Sigmoid colon (tissue), 4 donors: ENCODE measurements at regions not wholly inside any gene's neighbourhood (a gene's known extent, or its start where the extent isn't known, plus 50 kb on each side); places are given as distances from the start of the nearest gene placed in this dataset.

ENCODE experiments used
- CTCF ChIP-seq, 4 experiments: fragments of 450-650 bp in 3 of 4; fragments of 200-600 bp in 1 of 4; IDR thresholded peaks; one replicate each; pipeline ENCODE4 v1.5.1; 2016 to 2019; ENCODE audit warnings: antibody characterized with exemption in 4 of 4, mild to moderate bottlenecking in 3 of 4, moderate library complexity in 2 of 4
- EP300 ChIP-seq, 4 donors: sonication (generic); formaldehyde crosslinking; IDR thresholded peaks; one replicate each; pipeline ENCODE4 v1.6.1; 2017; ENCODE audit warnings: antibody characterized with exemption in 4 of 4
- POLR2A ChIP-seq, 2 donors: fragments of 450-650 bp; IDR thresholded peaks; one replicate each; pipeline ENCODE4 v1.6.1; 2016; ENCODE audit warnings: antibody characterized with exemption in 2 of 2, mild to moderate bottlenecking in 2 of 2, moderate library complexity in 2 of 2
- POLR2AphosphoS5 ChIP-seq, 4 donors: sonication (generic); formaldehyde crosslinking; IDR thresholded peaks; one replicate each; pipeline ENCODE4 v1.6.1; 2017; ENCODE audit warnings: antibody characterized with exemption in 4 of 4

- no peak for TF ChIP-seq CTCF (IDR thresholded peaks at IDR 0.05)
- no peak for TF ChIP-seq POLR2A (IDR thresholded peaks at IDR 0.05)
- TF ChIP-seq POLR2AphosphoS5 (IDR thresholded peaks at IDR 0.05) = no peak
- TF ChIP-seq EP300 (IDR thresholded peaks at IDR 0.05) = no peak
Observed at GRCh38 chr6:47106216-47106615, 64.1 kb upstream of the ADGRF1 start.
